ENCODE measurements at regions not wholly inside any gene's neighbourhood (a gene's known extent, or its start where the extent isn't known, plus 50 kb on each side); places are given as distances from the start of the nearest gene placed in this dataset.

DNA sequence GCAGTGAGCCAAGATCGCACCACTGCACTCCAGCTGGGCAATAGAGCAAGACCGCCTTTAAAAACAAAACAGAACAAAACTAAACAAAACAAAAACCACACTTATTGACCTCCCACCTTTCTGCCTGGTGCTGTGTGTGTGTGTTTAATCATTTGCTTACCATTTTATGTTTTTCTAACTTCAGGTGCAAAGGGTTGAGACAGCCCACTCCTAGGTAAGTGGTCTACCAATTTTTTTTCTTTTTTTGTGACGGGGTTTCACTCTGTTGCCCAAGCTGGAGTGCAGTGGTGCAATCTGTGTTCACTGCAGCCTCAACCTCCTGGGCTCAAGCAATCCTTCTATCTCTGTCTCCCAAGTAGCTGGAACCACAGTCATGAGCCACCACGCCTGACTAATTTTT, 65.8 kb downstream of the SALL1 start:
- Mint-ChIP-seq H3K4me3 (no peak overlapping the region), H3K4me1 (no peaks in the 10 kb centered on the region), H3K27ac (no peak overlapping the region), H3K36me3 (ENCODE audit: low read depth) (no peaks in the 10 kb centered on the region), H3K27me3 (no peaks in the 10 kb centered on the region), H3K9me3 (peaks cover 5% of the 10 kb centered on the region)
- no peak for DNase-seq
- intact Hi-C loops (cut with micrococcal nuclease): no loop called here

DNA sequence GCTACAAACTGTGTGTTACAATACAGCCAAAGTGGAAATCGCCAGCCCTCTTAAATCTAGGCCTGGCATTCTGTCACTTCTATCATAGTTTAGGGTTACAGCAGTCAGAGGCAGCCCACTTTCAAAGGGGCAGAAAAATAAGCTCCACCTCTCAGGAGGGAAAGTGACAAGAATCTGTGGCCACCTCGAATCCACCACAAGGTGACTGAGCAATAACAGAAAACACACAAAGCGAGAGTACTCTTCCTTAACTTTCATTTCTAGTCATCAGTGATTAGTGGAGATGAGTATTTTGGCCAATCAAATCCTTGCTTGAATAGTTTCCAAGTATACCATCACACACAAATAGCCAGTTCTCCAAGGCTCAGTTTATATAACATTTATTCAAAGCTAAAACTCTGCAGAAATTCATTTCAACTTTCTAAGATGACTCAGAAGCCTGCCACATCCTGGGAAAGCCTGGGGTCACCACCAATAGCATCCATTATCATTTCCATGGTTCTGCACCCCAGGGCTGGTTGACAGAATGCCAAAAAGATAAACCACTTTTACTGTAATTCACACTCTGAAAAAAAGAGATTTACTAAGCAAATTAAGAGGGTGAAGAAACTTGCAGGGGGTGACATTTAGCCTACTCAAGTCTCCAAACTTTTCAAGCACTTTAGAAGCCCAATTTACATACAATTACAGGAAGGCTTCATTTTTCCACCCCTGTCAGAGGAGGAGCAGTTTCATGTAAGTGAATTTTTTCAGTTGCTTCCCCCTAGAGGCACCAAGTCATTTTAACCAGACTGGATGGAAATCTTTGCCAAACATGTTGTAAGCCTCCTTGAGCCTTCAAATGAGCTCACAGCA, 66.8 kb downstream of the SALL1 start:
- no peaks in the 10 kb centered on the region for H3K27me3 Mint-ChIP-seq
- no peaks in the 10 kb centered on the region for H3K4me1 Mint-ChIP-seq
- no peaks in the 10 kb centered on the region for H3K36me3 Mint-ChIP-seq (ENCODE audit: low read depth)
- DNase-seq: no peak
- no peak overlapping the region for H3K27ac Mint-ChIP-seq
- H3K4me3 Mint-ChIP-seq: no peak overlapping the region
- intact Hi-C loops (cut with micrococcal nuclease): no loop called here
- peaks cover 5% of the 10 kb centered on the region for H3K9me3 Mint-ChIP-seq

DNA sequence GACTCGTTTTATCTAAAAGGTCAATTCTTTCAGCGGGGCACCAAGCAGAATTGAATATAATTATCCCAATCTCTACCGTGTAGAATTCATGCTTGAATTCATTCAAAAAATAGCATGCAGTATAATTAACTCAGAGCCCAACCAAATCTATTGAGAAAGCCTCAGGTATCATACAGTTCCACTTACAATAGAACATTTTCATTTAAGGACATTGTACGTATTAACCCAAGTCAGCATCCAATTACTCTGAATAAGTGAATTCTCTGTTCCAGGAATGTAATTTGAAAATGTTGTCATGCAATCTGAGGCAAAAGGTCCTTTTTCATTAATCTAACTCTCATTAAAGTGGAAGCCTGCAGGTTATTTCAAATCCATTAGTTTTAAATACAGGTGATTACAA, 78.5 kb downstream of the SALL1 start:
- no peak for DNase-seq
- intact Hi-C loops (cut with micrococcal nuclease): no loop called here
- H3K36me3 Mint-ChIP-seq (ENCODE audit: low read depth): no peaks in the 10 kb centered on the region
- H3K4me1 Mint-ChIP-seq: no peaks in the 10 kb centered on the region
- H3K27ac Mint-ChIP-seq: no peak overlapping the region
- no peak overlapping the region for H3K4me3 Mint-ChIP-seq
- H3K9me3 Mint-ChIP-seq: no peaks in the 10 kb centered on the region
- H3K27me3 Mint-ChIP-seq: no peaks in the 10 kb centered on the region

DNA sequence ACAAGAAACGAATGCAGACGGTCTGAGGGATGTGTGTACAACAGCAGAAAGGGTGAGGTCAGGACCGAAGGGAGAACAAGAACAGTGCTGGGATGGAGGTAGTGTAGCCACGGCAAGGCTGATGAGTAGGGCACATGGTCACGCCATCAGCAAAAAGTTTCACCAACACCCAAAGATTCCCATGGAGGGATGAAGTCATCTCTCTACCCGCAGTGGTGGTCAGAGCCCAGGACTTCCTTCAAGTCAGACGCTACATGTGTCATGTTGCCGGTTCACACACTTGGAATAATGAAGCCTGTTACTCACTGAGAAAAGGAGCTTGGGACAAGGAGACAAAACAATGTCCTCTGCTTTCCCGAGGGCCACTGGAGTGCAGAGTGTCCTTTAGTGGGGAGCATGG, 79.7 kb downstream of the SALL1 start:
- no peak overlapping the region for H3K27ac Mint-ChIP-seq
- H3K27me3 Mint-ChIP-seq: no peaks in the 10 kb centered on the region
- H3K9me3 Mint-ChIP-seq: no peaks in the 10 kb centered on the region
- H3K4me1 Mint-ChIP-seq: no peaks in the 10 kb centered on the region
- DNase-seq: no peak
- intact Hi-C loops (cut with micrococcal nuclease): no loop called here
- no peaks in the 10 kb centered on the region for H3K36me3 Mint-ChIP-seq (ENCODE audit: low read depth)
- no peak overlapping the region for H3K4me3 Mint-ChIP-seq

DNA sequence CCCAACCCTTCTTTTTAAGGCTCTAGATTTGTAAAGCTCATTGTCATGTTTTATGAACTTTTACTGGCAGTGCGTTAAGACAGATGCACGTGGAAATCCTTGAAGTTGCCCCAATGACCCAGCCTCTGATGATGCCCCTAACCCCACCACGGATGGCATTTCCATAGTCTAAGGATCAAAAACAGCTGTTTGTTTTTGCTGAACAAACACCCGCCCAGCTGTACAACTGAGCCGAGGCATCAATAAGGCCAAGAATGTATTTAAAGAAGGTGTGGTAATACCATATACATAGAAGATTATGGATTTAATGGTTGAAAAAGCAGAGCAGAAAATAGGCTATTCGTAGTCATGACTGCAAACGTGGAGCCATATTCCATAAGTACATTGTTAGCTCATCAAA, 83.7 kb downstream of the SALL1 start:
- no peak overlapping the region for H3K27ac Mint-ChIP-seq
- intact Hi-C loops (cut with micrococcal nuclease): no loop called here
- no peaks in the 10 kb centered on the region for H3K36me3 Mint-ChIP-seq (ENCODE audit: low read depth)
- H3K4me1 Mint-ChIP-seq: no peaks in the 10 kb centered on the region
- no peak for DNase-seq
- H3K4me3 Mint-ChIP-seq: no peak overlapping the region
- no peaks in the 10 kb centered on the region for H3K9me3 Mint-ChIP-seq
- H3K27me3 Mint-ChIP-seq: no peaks in the 10 kb centered on the region

DNA sequence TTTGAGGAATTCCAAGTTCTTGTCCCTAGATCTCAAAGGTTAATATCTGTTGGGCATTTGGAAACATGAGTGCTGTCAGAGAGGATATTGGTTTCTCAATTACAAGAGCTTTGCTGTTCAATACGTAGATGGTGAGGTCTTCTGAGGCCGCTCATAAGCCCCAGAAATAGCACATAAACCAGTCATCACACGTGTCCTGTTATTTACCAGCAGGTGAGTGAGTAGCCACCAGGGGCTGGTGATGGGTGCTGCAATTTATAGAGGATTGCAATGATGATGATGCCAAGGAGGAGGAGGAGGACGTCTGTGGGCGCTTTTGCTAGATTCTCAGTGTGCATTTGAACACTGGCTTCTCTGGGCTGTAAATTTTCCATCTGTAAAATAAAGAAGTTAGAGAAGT, 89.0 kb downstream of the SALL1 start:
- intact Hi-C loops (cut with micrococcal nuclease): no loop called here
- no peak overlapping the region for H3K27ac Mint-ChIP-seq

DNA sequence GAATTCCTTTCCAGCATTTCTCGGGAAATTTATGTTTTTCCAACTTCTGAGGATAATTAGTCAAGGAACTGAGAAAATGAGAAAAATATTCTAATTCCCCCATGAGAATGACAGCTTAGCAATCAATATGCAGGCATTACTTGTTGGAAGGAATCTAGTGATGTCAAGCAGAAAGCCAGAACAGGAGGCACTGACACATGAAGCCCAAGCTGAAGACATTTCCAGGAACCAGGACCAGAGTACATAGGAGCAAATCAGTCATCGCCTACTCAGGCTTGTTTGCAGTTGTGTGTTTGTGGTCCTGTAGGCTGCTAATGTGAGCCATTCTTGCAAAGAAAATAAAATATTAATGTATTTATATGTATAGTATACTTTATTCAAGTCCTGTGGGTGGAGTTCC, 89.7 kb downstream of the SALL1 start:
- no peak overlapping the region for H3K27ac Mint-ChIP-seq
- H3K4me3 Mint-ChIP-seq: no peak overlapping the region
- DNase-seq: no peak
- peaks cover 9% of the 10 kb centered on the region for H3K27me3 Mint-ChIP-seq
- no peaks in the 10 kb centered on the region for H3K9me3 Mint-ChIP-seq
- intact Hi-C loops (cut with micrococcal nuclease): no loop called here
- no peaks in the 10 kb centered on the region for H3K36me3 Mint-ChIP-seq (ENCODE audit: low read depth)
- no peaks in the 10 kb centered on the region for H3K4me1 Mint-ChIP-seq

More for the DNA sequence above, 89.0 kb downstream of the SALL1 start:
- DNase-seq: no peak
- no peaks in the 10 kb centered on the region for H3K36me3 Mint-ChIP-seq (ENCODE audit: low read depth)
- no peak overlapping the region for H3K4me3 Mint-ChIP-seq
- peaks cover 6% of the 10 kb centered on the region for H3K27me3 Mint-ChIP-seq
- no peaks in the 10 kb centered on the region for H3K9me3 Mint-ChIP-seq
- no peaks in the 10 kb centered on the region for H3K4me1 Mint-ChIP-seq

DNA sequence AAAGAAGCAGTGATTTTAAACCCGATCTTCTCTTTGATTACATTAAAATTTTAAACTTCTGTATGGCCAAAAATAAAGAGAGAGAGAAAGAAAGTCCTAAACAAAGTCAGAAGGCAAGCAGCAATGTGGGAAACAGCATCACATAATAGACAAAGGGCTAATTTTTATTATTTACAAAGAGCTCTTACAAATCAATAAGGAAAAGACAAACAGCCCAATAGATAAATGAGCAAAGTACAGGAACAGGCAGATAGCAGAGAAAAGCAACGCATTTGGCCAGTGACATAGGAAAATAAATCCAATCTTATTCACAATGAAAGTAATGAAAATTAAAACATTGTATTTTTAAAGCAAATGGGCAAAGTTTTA, 93.1 kb downstream of the SALL1 start:
- H3K4me1 Mint-ChIP-seq: no peaks in the 10 kb centered on the region
- peaks cover 9% of the 10 kb centered on the region for H3K27me3 Mint-ChIP-seq
- intact Hi-C loops (cut with micrococcal nuclease): no loop called here
- no peak overlapping the region for H3K27ac Mint-ChIP-seq
- H3K9me3 Mint-ChIP-seq: no peaks in the 10 kb centered on the region
- DNase-seq: no peak
- H3K4me3 Mint-ChIP-seq: no peak overlapping the region
- no peaks in the 10 kb centered on the region for H3K36me3 Mint-ChIP-seq (ENCODE audit: low read depth)

DNA sequence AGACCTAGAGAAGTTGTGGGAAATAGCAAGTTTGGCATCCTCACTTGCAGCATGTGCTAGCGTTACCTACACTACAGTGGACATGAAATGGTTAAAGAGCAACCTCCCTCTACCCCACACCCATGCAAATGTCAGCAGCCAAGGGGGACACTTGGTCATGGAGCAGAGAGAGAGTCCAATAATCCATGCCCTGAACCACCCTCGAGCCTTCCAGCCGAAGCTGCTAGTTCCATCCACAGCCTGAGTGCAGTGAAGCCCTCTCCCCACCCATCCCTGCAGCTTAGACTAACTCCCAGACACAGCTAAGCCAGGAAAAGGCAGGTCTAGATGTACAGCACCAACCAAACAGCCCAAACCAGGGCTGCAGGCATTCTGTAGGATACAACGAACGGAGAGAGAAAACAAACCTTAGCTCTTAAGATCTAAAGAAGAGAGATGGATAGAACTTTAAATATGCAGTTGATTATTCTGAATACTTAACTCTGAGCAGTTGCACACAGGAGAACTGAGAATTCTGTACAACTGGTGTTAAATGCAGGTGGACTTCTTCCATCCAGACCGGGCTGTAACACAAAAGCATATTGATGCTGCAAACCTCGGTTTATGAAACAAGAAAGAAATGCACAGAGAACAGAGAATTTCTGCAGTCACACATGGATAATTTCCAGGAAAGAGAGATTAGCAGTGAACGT, 93.8 kb downstream of the SALL1 start:
- Mint-ChIP-seq H3K36me3 (ENCODE audit: low read depth) (no peaks in the 10 kb centered on the region), H3K9me3 (no peaks in the 10 kb centered on the region), H3K4me3 (no peak overlapping the region), H3K27ac (no peak overlapping the region), H3K4me1 (no peaks in the 10 kb centered on the region), H3K27me3 (peaks cover 9% of the 10 kb centered on the region)
- intact Hi-C loops (cut with micrococcal nuclease): no loop called here
- no peak for DNase-seq

DNA sequence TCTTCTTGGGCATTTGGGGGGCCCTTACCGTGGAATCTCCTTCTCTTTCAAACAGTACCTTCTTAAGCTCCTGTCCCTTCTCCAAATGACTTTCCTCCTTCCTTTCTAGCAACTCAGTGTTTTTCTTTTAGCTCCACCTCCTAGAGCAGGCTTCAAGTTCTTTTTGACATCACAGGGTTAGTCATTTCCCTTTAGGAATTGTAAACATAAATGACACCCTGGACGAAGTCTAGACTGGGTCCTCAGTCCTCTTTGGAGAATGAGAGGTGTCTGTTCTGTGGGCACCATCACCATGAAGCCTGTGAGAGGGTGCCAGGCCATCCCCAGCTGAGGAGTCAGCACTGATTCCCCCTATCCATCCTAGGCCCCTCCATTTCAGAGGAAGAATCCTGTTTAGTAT, 94.7 kb downstream of the SALL1 start:
- H3K4me1 Mint-ChIP-seq: peaks cover 4% of the 10 kb centered on the region
- DNase-seq: no peak
- H3K27me3 Mint-ChIP-seq: peaks cover 9% of the 10 kb centered on the region
- H3K36me3 Mint-ChIP-seq (ENCODE audit: low read depth): no peaks in the 10 kb centered on the region
- intact Hi-C loops (cut with micrococcal nuclease): no loop called here
- H3K27ac Mint-ChIP-seq: no peak overlapping the region
- H3K4me3 Mint-ChIP-seq: no peak overlapping the region
- no peaks in the 10 kb centered on the region for H3K9me3 Mint-ChIP-seq

DNA sequence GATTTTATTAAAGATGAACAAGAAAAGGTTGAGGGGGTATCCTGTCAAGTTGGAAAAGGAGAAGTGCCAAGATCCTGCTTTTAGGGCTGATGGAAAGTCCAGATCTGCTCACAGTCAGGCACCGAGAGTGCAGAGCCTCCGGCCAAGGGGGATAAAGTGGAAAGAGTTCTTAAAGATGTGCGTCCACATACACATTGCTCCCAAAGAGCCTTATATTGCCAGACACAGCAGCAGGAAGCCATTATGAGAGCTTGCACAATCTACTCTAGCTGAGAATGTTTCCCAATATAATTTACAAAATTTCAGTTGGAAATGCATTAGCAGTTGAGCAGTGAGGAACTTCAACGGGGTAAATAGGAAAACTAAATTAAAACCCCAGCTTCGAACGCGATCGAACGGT, 95.6 kb downstream of the SALL1 start:
- no peak overlapping the region for H3K27ac Mint-ChIP-seq
- no peaks in the 10 kb centered on the region for H3K9me3 Mint-ChIP-seq
- intact Hi-C loops (cut with micrococcal nuclease): no loop called here
- peaks cover 5% of the 10 kb centered on the region for H3K4me1 Mint-ChIP-seq
- H3K27me3 Mint-ChIP-seq: peaks cover 9% of the 10 kb centered on the region
- H3K36me3 Mint-ChIP-seq (ENCODE audit: low read depth): no peaks in the 10 kb centered on the region
- no peak for DNase-seq
- no peak overlapping the region for H3K4me3 Mint-ChIP-seq

DNA sequence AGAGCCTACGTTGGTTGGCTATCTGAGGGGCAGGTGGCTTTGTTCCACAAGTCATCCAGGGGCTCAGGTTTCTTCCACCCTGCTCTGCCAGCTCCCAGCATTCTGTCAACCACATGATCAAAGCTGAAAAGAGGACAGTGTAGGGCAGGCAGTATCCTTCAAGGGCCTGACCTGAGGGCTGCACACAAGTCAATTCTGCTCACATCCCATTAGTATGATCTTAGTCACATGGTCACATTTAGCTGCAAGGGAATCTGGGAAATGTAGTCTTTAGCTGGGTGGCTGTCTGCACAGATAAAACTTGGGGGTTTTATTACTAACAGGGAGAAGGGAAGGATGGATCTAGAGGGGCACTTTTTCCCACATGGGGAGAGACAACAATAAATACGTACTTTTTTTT, 97.3 kb downstream of the SALL1 start:
- Mint-ChIP-seq H3K27ac (no peak overlapping the region), H3K9me3 (no peaks in the 10 kb centered on the region), H3K27me3 (peaks cover 5% of the 10 kb centered on the region), H3K4me1 (peaks cover 5% of the 10 kb centered on the region), H3K4me3 (no peak overlapping the region), H3K36me3 (ENCODE audit: low read depth) (no peaks in the 10 kb centered on the region)
- no peak for DNase-seq
- intact Hi-C loops (cut with micrococcal nuclease): no loop called here

DNA sequence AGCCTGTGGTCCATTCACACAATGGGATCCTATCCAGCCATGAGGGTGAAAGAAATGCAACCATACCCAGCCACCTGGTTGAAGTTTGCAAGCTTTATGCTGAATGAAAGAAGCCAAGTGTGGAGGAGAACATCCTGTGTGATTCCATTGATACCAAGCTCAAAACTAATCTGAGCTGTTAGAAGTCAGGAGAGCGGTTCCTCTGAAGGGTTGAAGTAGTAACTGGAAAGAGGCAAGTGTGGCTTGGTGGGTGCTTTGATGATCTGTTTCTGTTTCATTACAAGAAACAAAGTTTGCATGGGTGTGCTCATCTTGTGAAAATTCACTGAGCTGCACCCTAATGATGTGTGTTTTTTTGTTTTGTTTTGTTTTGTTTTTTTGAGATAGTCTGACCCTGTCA, 99.4 kb downstream of the SALL1 start:
- DNase-seq: peak; percentile 68
- Mint-ChIP-seq H3K27ac (no peak overlapping the region), H3K9me3 (no peaks in the 10 kb centered on the region), H3K4me1 (peaks cover 5% of the 10 kb centered on the region), H3K27me3 (peaks cover 2% of the 10 kb centered on the region), H3K4me3 (no peak overlapping the region), H3K36me3 (ENCODE audit: low read depth) (no peaks in the 10 kb centered on the region)
- intact Hi-C loops (cut with micrococcal nuclease): no loop called here

DNA sequence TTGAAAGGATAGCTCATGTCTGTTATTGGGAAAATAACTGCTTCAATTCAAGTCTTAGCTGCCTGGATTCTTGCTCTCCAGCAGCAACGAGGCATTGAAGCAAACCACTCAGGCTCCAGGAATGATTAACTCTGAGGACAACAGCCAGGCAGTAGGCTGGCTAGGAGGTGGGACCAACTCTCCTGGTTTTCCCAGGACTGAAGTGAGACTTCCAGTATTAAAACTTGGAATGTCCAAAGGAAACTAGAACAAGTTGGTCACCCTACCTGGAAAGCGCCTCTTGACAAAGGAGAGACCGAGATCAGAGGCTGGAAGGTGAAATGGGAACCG, 100.7 kb downstream of the SALL1 start:
- H3K27ac Mint-ChIP-seq: no peak overlapping the region
- peaks cover 2% of the 10 kb centered on the region for H3K27me3 Mint-ChIP-seq
- no peaks in the 10 kb centered on the region for H3K36me3 Mint-ChIP-seq (ENCODE audit: low read depth)
- peaks cover 5% of the 10 kb centered on the region for H3K4me1 Mint-ChIP-seq
- intact Hi-C loops (cut with micrococcal nuclease): no loop called here
- no peak for DNase-seq
- no peak overlapping the region for H3K4me3 Mint-ChIP-seq
- H3K9me3 Mint-ChIP-seq: no peaks in the 10 kb centered on the region
